T-helper 2 cell treated with Interferon-gamma antibody and Interleukin-4, amounts not matched to agents 5 μg/mL and 100 μg/mL, for 36 hours (primary cell): ENCODE measurements at regions not wholly inside any gene's neighbourhood (a gene's known extent, or its start where the extent isn't known, plus 50 kb on each side); places are given as distances from the start of the nearest gene placed in this dataset.

ENCODE experiments used
- DNase-seq: peaks from one replicate; pipeline ENCODE4 v3.0.0; 2021; ENCODE audit warnings: low spot score
- H3K27ac Mint-ChIP-seq: one replicate; pipeline ENCODE4 v1.8.0; 2021; ENCODE audit warnings: mild to moderate bottlenecking, mixed read lengths
- H3K27me3 Mint-ChIP-seq: one replicate; pipeline ENCODE4 v1.8.0; 2021; ENCODE audit warnings: low read depth, mixed read lengths
- H3K36me3 Mint-ChIP-seq: one replicate; pipeline ENCODE4 v1.8.0; 2021; ENCODE audit warnings: low read depth, mixed read lengths
- H3K4me1 Mint-ChIP-seq: one replicate; pipeline ENCODE4 v1.8.0; 2021; ENCODE audit warnings: low read depth, mixed read lengths
- H3K4me3 Mint-ChIP-seq: one replicate; pipeline ENCODE4 v1.8.0; 2022; ENCODE audit warnings: mild to moderate bottlenecking, moderate library complexity, mixed read lengths
- H3K9me3 Mint-ChIP-seq: one replicate; pipeline ENCODE4 v1.8.0; 2021; ENCODE audit warnings: mixed read lengths

GRCh38 chr10:88156341-88156740, 292.9 kb downstream of the PTEN start:
- no peak overlapping the region for H3K4me3 Mint-ChIP-seq
- H3K36me3 Mint-ChIP-seq, result peaks cover 10% of the 10 kb centered on the region
- H3K9me3 Mint-ChIP-seq, result peaks cover 9% of the 10 kb centered on the region
- no peaks in the 10 kb centered on the region for H3K27me3 Mint-ChIP-seq
- H3K27ac Mint-ChIP-seq, result no peak overlapping the region
- DNase-seq, result no peak
- peaks cover 21% of the 10 kb centered on the region for H3K4me1 Mint-ChIP-seq

GRCh38 chr10:88157981-88158465, 294.6 kb downstream of the PTEN start:
- H3K4me3 Mint-ChIP-seq, result no peak overlapping the region
- H3K4me1 Mint-ChIP-seq, result peaks cover 12% of the 10 kb centered on the region
- no peaks in the 10 kb centered on the region for H3K9me3 Mint-ChIP-seq
- no peak for DNase-seq
- H3K27me3 Mint-ChIP-seq, result peaks cover 2% of the 10 kb centered on the region
- H3K36me3 Mint-ChIP-seq, result no peaks in the 10 kb centered on the region
- no peak overlapping the region for H3K27ac Mint-ChIP-seq

GRCh38 chr10:88158526-88159122, 295.2 kb downstream of the PTEN start:
- H3K4me3 Mint-ChIP-seq, result no peak overlapping the region
- H3K36me3 Mint-ChIP-seq, result no peaks in the 10 kb centered on the region
- H3K27ac Mint-ChIP-seq, result no peak overlapping the region
- H3K9me3 Mint-ChIP-seq, result no peaks in the 10 kb centered on the region
- no peak for DNase-seq
- peaks cover 8% of the 10 kb centered on the region for H3K4me1 Mint-ChIP-seq
- peaks cover 2% of the 10 kb centered on the region for H3K27me3 Mint-ChIP-seq

GRCh38 chr10:88159127-88159829, 295.9 kb downstream of the PTEN start:
- peaks cover 8% of the 10 kb centered on the region for H3K4me1 Mint-ChIP-seq

GRCh38 chr10:88161070-88161469, 297.6 kb downstream of the PTEN start:
- Mint-ChIP-seq H3K27me3 (peaks cover 2% of the 10 kb centered on the region), H3K4me1 (peaks cover 8% of the 10 kb centered on the region), H3K36me3 (no peaks in the 10 kb centered on the region), H3K9me3 (no peaks in the 10 kb centered on the region), H3K27ac (no peak overlapping the region), H3K4me3 (no peak overlapping the region)
- DNase-seq, result no peak

More at GRCh38 chr10:88159127-88159829, 295.9 kb downstream of the PTEN start:
- H3K27me3 Mint-ChIP-seq, result peaks cover 2% of the 10 kb centered on the region
- H3K4me3 Mint-ChIP-seq, result no peak overlapping the region
- DNase-seq, result no peak
- no peaks in the 10 kb centered on the region for H3K9me3 Mint-ChIP-seq
- no peaks in the 10 kb centered on the region for H3K36me3 Mint-ChIP-seq
- no peak overlapping the region for H3K27ac Mint-ChIP-seq

GRCh38 chr10:88161756-88162155, 298.3 kb downstream of the PTEN start:
- Mint-ChIP-seq H3K9me3 (no peaks in the 10 kb centered on the region), H3K4me1 (peaks cover 8% of the 10 kb centered on the region), H3K27me3 (peaks cover 2% of the 10 kb centered on the region), H3K4me3 (no peak overlapping the region), H3K27ac (no peak overlapping the region), H3K36me3 (no peaks in the 10 kb centered on the region)
- DNase-seq, result no peak

- H3K36me3 Mint-ChIP-seq, result no peaks in the 10 kb centered on the region
- peaks cover 4% of the 10 kb centered on the region for H3K9me3 Mint-ChIP-seq
- peaks cover 11% of the 10 kb centered on the region for H3K4me1 Mint-ChIP-seq
- H3K27me3 Mint-ChIP-seq, result peaks cover 2% of the 10 kb centered on the region
- no peak overlapping the region for H3K4me3 Mint-ChIP-seq
- H3K27ac Mint-ChIP-seq, result no peak overlapping the region
- DNase-seq, result no peak
Measured at GRCh38 chr10:88162852-88163251, 299.4 kb downstream of the PTEN start.

GRCh38 chr10:88163572-88163971, 300.1 kb downstream of the PTEN start:
- Mint-ChIP-seq H3K4me1 (peaks cover 7% of the 10 kb centered on the region), H3K36me3 (peaks cover 1% of the 10 kb centered on the region), H3K27ac (no peak overlapping the region), H3K4me3 (no peak overlapping the region), H3K27me3 (peaks cover 2% of the 10 kb centered on the region), H3K9me3 (peaks cover 6% of the 10 kb centered on the region)
- no peak for DNase-seq

GRCh38 chr10:88164471-88164870, 301.0 kb downstream of the PTEN start:
- H3K27me3 Mint-ChIP-seq, result peaks cover 2% of the 10 kb centered on the region
- H3K4me1 Mint-ChIP-seq, result peaks cover 10% of the 10 kb centered on the region
- no peak overlapping the region for H3K4me3 Mint-ChIP-seq
- peaks cover 6% of the 10 kb centered on the region for H3K36me3 Mint-ChIP-seq
- no peak overlapping the region for H3K27ac Mint-ChIP-seq
- H3K9me3 Mint-ChIP-seq, result peaks cover 15% of the 10 kb centered on the region
- DNase-seq, result no peak

GRCh38 chr10:88165849-88166271, 302.4 kb downstream of the PTEN start:
- DNase-seq, result no peak

GRCh38 chr10:88168171-88169036, 305.0 kb downstream of the PTEN start:
- Mint-ChIP-seq H3K27me3 (peaks cover 2% of the 10 kb centered on the region), H3K36me3 (peaks cover 6% of the 10 kb centered on the region), H3K9me3 (peaks cover 20% of the 10 kb centered on the region), H3K4me3 (no peak overlapping the region), H3K27ac (no peak overlapping the region), H3K4me1 (peaks cover 32% of the 10 kb centered on the region)
- DNase-seq, result no peak

More at GRCh38 chr10:88165849-88166271, 302.4 kb downstream of the PTEN start:
- Mint-ChIP-seq H3K4me1 (peaks cover 23% of the 10 kb centered on the region), H3K27ac (no peak overlapping the region), H3K36me3 (peaks cover 6% of the 10 kb centered on the region), H3K27me3 (peaks cover 2% of the 10 kb centered on the region), H3K9me3 (peaks cover 20% of the 10 kb centered on the region), H3K4me3 (no peak overlapping the region)

- H3K4me1 Mint-ChIP-seq, result peaks cover 32% of the 10 kb centered on the region
- peaks cover 6% of the 10 kb centered on the region for H3K36me3 Mint-ChIP-seq
- H3K27ac Mint-ChIP-seq, result no peak overlapping the region
- H3K9me3 Mint-ChIP-seq, result peaks cover 20% of the 10 kb centered on the region
- no peak for DNase-seq
- peaks cover 2% of the 10 kb centered on the region for H3K27me3 Mint-ChIP-seq
- no peak overlapping the region for H3K4me3 Mint-ChIP-seq
Measured at GRCh38 chr10:88169037-88169319, 305.6 kb downstream of the PTEN start.

GRCh38 chr10:88170628-88171027, 307.2 kb downstream of the PTEN start:
- peaks cover 34% of the 10 kb centered on the region for H3K9me3 Mint-ChIP-seq
- H3K27ac Mint-ChIP-seq, result no peak overlapping the region
- peaks cover 17% of the 10 kb centered on the region for H3K27me3 Mint-ChIP-seq
- peaks cover 32% of the 10 kb centered on the region for H3K4me1 Mint-ChIP-seq
- H3K36me3 Mint-ChIP-seq, result peaks cover 18% of the 10 kb centered on the region
- no peak for DNase-seq
- peak overlapping the region; percentile 35 for H3K4me3 Mint-ChIP-seq

GRCh38 chr10:88172159-88172558, 308.7 kb downstream of the PTEN start:
- Mint-ChIP-seq H3K27me3 (peaks cover 25% of the 10 kb centered on the region), H3K36me3 (peaks cover 21% of the 10 kb centered on the region), H3K4me3 (peak overlapping the region; percentile 46), H3K9me3 (peaks cover 42% of the 10 kb centered on the region), H3K27ac (no peak overlapping the region), H3K4me1 (peaks cover 33% of the 10 kb centered on the region)
- no peak for DNase-seq
